OCI-LY3 (cell line): ENCODE measurements at regions not wholly inside any gene's neighbourhood (a gene's known extent, or its start where the extent isn't known, plus 50 kb on each side); places are given as distances from the start of the nearest gene placed in this dataset.

ENCODE experiments used
- CTCF ChIP-seq: fragments of 200-600, 300-600 bp; sonication (generic); IDR thresholded peaks from 2 replicates; pipeline ENCODE4 v1.5.1; 2014; ENCODE audit warnings: antibody characterized with exemption, low read length, low read depth
- EZH2phosphoT487 ChIP-seq: fragments of 200-600 bp; shearing (Covaris generic); IDR thresholded peaks from 2 replicates; pipeline ENCODE4 v1.6.1; 2018; ENCODE audit warnings: antibody characterized with exemption, mixed run types, low read depth

GRCh38 chr2:67572721-67573435 lies 175.7 kb downstream of the ETAA1 start:
- TF ChIP-seq CTCF: no peak
- TF ChIP-seq EZH2phosphoT487: no peak
